WTC11 (cell line): ENCODE measurements at regions not wholly inside any gene's neighbourhood (a gene's known extent, or its start where the extent isn't known, plus 50 kb on each side); places are given as distances from the start of the nearest gene placed in this dataset.

Experiments used
- ATAC-seq: fragments of 200-7000 bp; cut with Tn5 transposase; 2 replicates; pipeline ENCODE4 v1.10.0; 2021; ENCODE audit warnings: mild to moderate bottlenecking, moderate library complexity
- CTCF ChIA-PET: fragments of 300-600 bp; sonication (Branson Sonifier 250); formaldehyde crosslinking; loops from one replicate; lab custom pipeline; 2021; ENCODE audit warnings: antibody characterized with exemption; lab: Charles Lee
- POLR2A ChIA-PET: fragments of 350-600 bp; sonication (Branson Sonifier 250); formaldehyde crosslinking; loops from one replicate; lab custom pipeline; 2021; ENCODE audit warnings: antibody characterized with exemption; lab: Charles Lee
- DNase-seq: peaks from one replicate; pipeline ENCODE4 v3.0.0; 2021; ENCODE audit warnings: low spot score
- H3K27ac Mint-ChIP-seq: 2 replicates; pipeline ENCODE4 v1.8.0; 2021; ENCODE audit warnings: mixed read lengths
- H3K27me3 Mint-ChIP-seq: 2 replicates; pipeline ENCODE4 v1.8.0; 2021; ENCODE audit warnings: low read depth, mild to moderate bottlenecking, moderate library complexity, mixed read lengths
- H3K36me3 Mint-ChIP-seq: 2 replicates; pipeline ENCODE4 v1.8.0; 2021; ENCODE audit warnings: mixed read lengths
- H3K4me1 Mint-ChIP-seq: 2 replicates; pipeline ENCODE4 v1.8.0; 2022; ENCODE audit warnings: mixed read lengths
- H3K4me3 Mint-ChIP-seq: 2 replicates; pipeline ENCODE4 v1.8.0; 2021; ENCODE audit warnings: mild to moderate bottlenecking, moderate library complexity, mixed read lengths
- H3K9me3 Mint-ChIP-seq: 2 replicates; pipeline ENCODE4 v1.8.0; 2021; ENCODE audit warnings: mixed read lengths
- AR ChIP-seq: fragments of 250-450 bp; sonication (Bioruptor Pico); IDR thresholded peaks from 2 replicates; pipeline ENCODE4 v1.9.0; 2021; ENCODE audit warnings: mild to moderate bottlenecking
- ATF1 ChIP-seq: sonication (generic); formaldehyde crosslinking; IDR thresholded peaks from 2 replicates; pipeline ENCODE4 v1.8.1; 2023; ENCODE audit warnings: mild to moderate bottlenecking, moderate library complexity, missing genetic modification reagents
- ATF3 ChIP-seq: sonication (generic); formaldehyde crosslinking; conservative IDR thresholded peaks from 2 replicates; pipeline ENCODE4 v1.8.1; 2022; ENCODE audit warnings: mild to moderate bottlenecking, missing genetic modification reagents
- CREB1 ChIP-seq: sonication (generic); formaldehyde crosslinking; IDR thresholded peaks from 2 replicates; pipeline ENCODE4 v1.8.0; 2023; ENCODE audit warnings: mild to moderate bottlenecking, missing genetic modification reagents
- E2F5 ChIP-seq: sonication (generic); formaldehyde crosslinking; IDR thresholded peaks from 2 replicates; pipeline ENCODE4 v1.8.1; 2022; ENCODE audit warnings: mild to moderate bottlenecking, moderate library complexity, missing genetic modification reagents
- IRF1 ChIP-seq: sonication (generic); formaldehyde crosslinking; IDR thresholded peaks from 2 replicates; pipeline ENCODE4 v1.8.0; 2023; ENCODE audit warnings: missing genetic modification reagents
- IRF2 ChIP-seq: sonication (generic); formaldehyde crosslinking; IDR thresholded peaks from 2 replicates; pipeline ENCODE4 v1.8.0; 2022; ENCODE audit warnings: low read depth, missing genetic modification reagents, borderline replicate concordance
- JUN ChIP-seq: sonication (generic); formaldehyde crosslinking; IDR thresholded peaks from 2 replicates; pipeline ENCODE4 v1.8.0; 2023; ENCODE audit warnings: mild to moderate bottlenecking, missing genetic modification reagents
- KAT7 ChIP-seq: sonication (generic); formaldehyde crosslinking; IDR thresholded peaks from 2 replicates; pipeline ENCODE4 v1.8.1; 2023; ENCODE audit warnings: missing genetic modification reagents, mild to moderate bottlenecking, borderline replicate concordance
- NFATC4 ChIP-seq: fragments of 250-450 bp; sonication (Bioruptor Pico); IDR thresholded peaks from 2 replicates; pipeline ENCODE4 v1.9.0; 2021; ENCODE audit warnings: mild to moderate bottlenecking
- NFE2L1 ChIP-seq: sonication (generic); formaldehyde crosslinking; IDR thresholded peaks from 2 replicates; pipeline ENCODE4 v1.8.1; 2023; ENCODE audit warnings: missing genetic modification reagents
- NFYB ChIP-seq: sonication (generic); formaldehyde crosslinking; conservative IDR thresholded peaks from 2 replicates; pipeline ENCODE4 v1.8.0; 2022; ENCODE audit warnings: low read depth, missing genetic modification reagents
- PRDM15 ChIP-seq: sonication (generic); formaldehyde crosslinking; IDR thresholded peaks from 2 replicates; pipeline ENCODE4 v1.8.0; 2022; ENCODE audit warnings: missing genetic modification reagents
- SMAD4 ChIP-seq: sonication (generic); formaldehyde crosslinking; IDR thresholded peaks from 2 replicates; pipeline ENCODE4 v1.8.0; 2022; ENCODE audit warnings: mild to moderate bottlenecking, missing genetic modification reagents
- SP1 ChIP-seq: sonication (generic); formaldehyde crosslinking; conservative IDR thresholded peaks from 2 replicates; pipeline ENCODE4 v1.8.1; 2022; ENCODE audit warnings: missing genetic modification reagents
- STAT6 ChIP-seq: sonication (generic); formaldehyde crosslinking; conservative IDR thresholded peaks from 2 replicates; pipeline ENCODE4 v1.8.1; 2023; ENCODE audit warnings: mild to moderate bottlenecking, low read depth, missing genetic modification reagents, moderate library complexity
- TP53 ChIP-seq: sonication (generic); formaldehyde crosslinking; IDR thresholded peaks from 2 replicates; pipeline ENCODE4 v1.8.1; 2023; ENCODE audit warnings: mild to moderate bottlenecking, missing genetic modification reagents
- ZNF219 ChIP-seq: sonication (generic); formaldehyde crosslinking; IDR thresholded peaks from 2 replicates; pipeline ENCODE4 v1.8.0; 2023; ENCODE audit warnings: missing genetic modification reagents, mild to moderate bottlenecking, borderline replicate concordance
- ZNF232 ChIP-seq: sonication (generic); formaldehyde crosslinking; IDR thresholded peaks from 2 replicates; pipeline ENCODE4 v1.8.0; 2022; ENCODE audit warnings: mild to moderate bottlenecking, missing genetic modification reagents
- ZNF512 ChIP-seq: sonication (generic); formaldehyde crosslinking; IDR thresholded peaks from 2 replicates; pipeline ENCODE4 v1.8.1; 2022; ENCODE audit warnings: missing genetic modification reagents, borderline replicate concordance

GRCh38 chr11:19571906-19572305 lies 140.7 kb upstream of the NAV2 start:
- Mint-ChIP-seq H3K9me3 (peaks cover 5% of the 10 kb centered on the region; the same call in 1 of the 2 replicates), H3K27ac (no peak overlapping the region), H3K27me3 (peaks cover 2% of the 10 kb centered on the region; the same call in 1 of the 2 replicates), H3K4me3 (no peak overlapping the region), H3K36me3 (no peaks in the 10 kb centered on the region), H3K4me1 (peaks cover 4% of the 10 kb centered on the region; the same call in 1 of the 2 replicates)
- CTCF ChIA-PET: interaction anchor here (1.6 kb wide), 1 partner anchor 12 kb away, joined by 3 read pairs; no protein-coding TSS in a partner anchor
- POLR2A ChIA-PET: no interaction called here
- no peak for DNase-seq
- ATAC-seq: no peak
- TF ChIP-seq ZNF512: no peak

- Mint-ChIP-seq H3K4me3 (no peak overlapping the region), H3K27me3 (peaks cover 2% of the 10 kb centered on the region; the same call in 1 of the 2 replicates), H3K4me1 (no peaks in the 10 kb centered on the region), H3K36me3 (no peaks in the 10 kb centered on the region), H3K27ac (no peak overlapping the region), H3K9me3 (peaks cover 5% of the 10 kb centered on the region; the same call in 1 of the 2 replicates)
- TF ChIP-seq AR (no peak), E2F5 (no peak), ZNF232 (CRISPR knock-in tag) (no peak), ZNF219 (CRISPR knock-in tag) (no peak), KAT7 (CRISPR knock-in tag) (no peak), SP1 (no peak), CREB1 (CRISPR knock-in tag) (no peak)
- POLR2A ChIA-PET: no interaction called here
- CTCF ChIA-PET: interaction anchor here (1.6 kb wide), 1 partner anchor 11 kb away, joined by 3 read pairs; no protein-coding TSS in a partner anchor
- DNase-seq (no peak), ATAC-seq (no peak)
These were observed 141.7 kb upstream of the NAV2 start for GRCh38 chr11:19570889-19571288.

GRCh38 chr11:19567996-19568395 lies 144.6 kb upstream of the NAV2 start:
- Mint-ChIP-seq H3K27me3 (peaks cover under 1% of the 10 kb centered on the region; the same call in 1 of the 2 replicates), H3K4me1 (peaks cover 7% of the 10 kb centered on the region; the same call in 1 of the 2 replicates), H3K36me3 (no peaks in the 10 kb centered on the region), H3K27ac (no peak overlapping the region), H3K9me3 (peaks cover 5% of the 10 kb centered on the region; the same call in 1 of the 2 replicates), H3K4me3 (no peak overlapping the region)
- ChIA-PET POLR2A (interaction anchor here (0.6 kb wide), 1 partner anchor 159 kb away, joined by 3 read pairs; no protein-coding TSS in a partner anchor), CTCF (interaction anchor here (2.0 kb wide), 1 partner anchor 10 kb away, joined by 6 read pairs; no protein-coding TSS in a partner anchor)
- ATAC-seq (no peak), DNase-seq (no peak)
- no peak for TF ChIP-seq NFYB (CRISPR knock-in tag)
- no peak for TF ChIP-seq PRDM15 (CRISPR knock-in tag)
- TF ChIP-seq IRF2: no peak
- TF ChIP-seq JUN (CRISPR knock-in tag): no peak
- TF ChIP-seq ATF3 (CRISPR knock-in tag): no peak
- no peak for TF ChIP-seq TP53
- no peak for TF ChIP-seq NFE2L1 (CRISPR knock-in tag)
- TF ChIP-seq ATF1: no peak
- no peak for TF ChIP-seq NFATC4 (CRISPR knock-in tag)
- no peak for TF ChIP-seq IRF1
- no peak for TF ChIP-seq SMAD4
- TF ChIP-seq SP1: no peak
- TF ChIP-seq STAT6: no peak
